ENCODE measurements at regions not wholly inside any gene's neighbourhood (a gene's known extent, or its start where the extent isn't known, plus 50 kb on each side); places are given as distances from the start of the nearest gene placed in this dataset.

- peak; percentile 89 for DNase-seq (ENCODE audit: low read depth)
- H3K4me3 ChIP-seq (ENCODE audit: low read depth, low read length) = peak overlapping the region; percentile 29; the same call in 1 of the 2 replicates
- TF ChIP-seq, protein P1, sequence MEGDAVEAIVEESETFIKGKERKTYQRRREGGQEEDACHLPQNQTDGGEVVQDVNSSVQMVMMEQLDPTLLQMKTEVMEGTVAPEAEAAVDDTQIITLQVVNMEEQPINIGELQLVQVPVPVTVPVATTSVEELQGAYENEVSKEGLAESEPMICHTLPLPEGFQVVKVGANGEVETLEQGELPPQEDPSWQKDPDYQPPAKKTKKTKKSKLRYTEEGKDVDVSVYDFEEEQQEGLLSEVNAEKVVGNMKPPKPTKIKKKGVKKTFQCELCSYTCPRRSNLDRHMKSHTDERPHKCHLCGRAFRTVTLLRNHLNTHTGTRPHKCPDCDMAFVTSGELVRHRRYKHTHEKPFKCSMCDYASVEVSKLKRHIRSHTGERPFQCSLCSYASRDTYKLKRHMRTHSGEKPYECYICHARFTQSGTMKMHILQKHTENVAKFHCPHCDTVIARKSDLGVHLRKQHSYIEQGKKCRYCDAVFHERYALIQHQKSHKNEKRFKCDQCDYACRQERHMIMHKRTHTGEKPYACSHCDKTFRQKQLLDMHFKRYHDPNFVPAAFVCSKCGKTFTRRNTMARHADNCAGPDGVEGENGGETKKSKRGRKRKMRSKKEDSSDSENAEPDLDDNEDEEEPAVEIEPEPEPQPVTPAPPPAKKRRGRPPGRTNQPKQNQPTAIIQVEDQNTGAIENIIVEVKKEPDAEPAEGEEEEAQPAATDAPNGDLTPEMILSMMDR (IDR thresholded peaks at IDR 0.05; ENCODE audit: control insufficient read depth, extremely low read depth, insufficient read depth) = no peak
Observed at GRCh38 chrX:139200793-139201192, 329.7 kb upstream of the F9 start.

- TF ChIP-seq, protein P1 (IDR thresholded peaks at IDR 0.05; ENCODE audit: control insufficient read depth, extremely low read depth, insufficient read depth) = no peak
- no peak for DNase-seq (ENCODE audit: low read depth)
- H3K4me3 ChIP-seq (ENCODE audit: low read depth, low read length) = peak overlapping the region; percentile 29
Observed at GRCh38 chrX:139200346-139200745, 330.2 kb upstream of the F9 start.

DNA sequence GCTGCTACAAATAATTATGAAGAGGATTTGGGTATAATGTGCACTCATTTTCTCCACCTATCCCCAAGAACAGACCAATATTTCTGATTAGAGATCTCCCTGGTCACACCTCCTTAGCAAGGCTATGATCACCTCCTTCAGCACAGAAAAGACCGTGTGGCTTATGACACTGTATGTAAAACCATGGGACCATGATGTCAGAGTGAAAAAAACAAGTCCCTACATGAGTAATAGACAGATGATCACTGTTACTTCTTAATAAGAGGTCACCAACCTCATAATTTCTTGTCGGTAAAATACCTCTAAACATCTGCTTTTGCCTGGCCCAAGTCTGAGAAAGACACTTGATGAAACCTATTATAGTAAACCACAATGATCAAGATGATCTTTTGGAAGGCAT, 330.6 kb upstream of the F9 start:
- TF ChIP-seq, protein P1 (IDR thresholded peaks at IDR 0.05; ENCODE audit: control insufficient read depth, extremely low read depth, insufficient read depth) = no peak
- H3K4me3 ChIP-seq (ENCODE audit: low read depth, low read length) = peak overlapping the region; percentile 29; the same call in 1 of the 2 replicates
- no peak for DNase-seq (ENCODE audit: low read depth)

DNA sequence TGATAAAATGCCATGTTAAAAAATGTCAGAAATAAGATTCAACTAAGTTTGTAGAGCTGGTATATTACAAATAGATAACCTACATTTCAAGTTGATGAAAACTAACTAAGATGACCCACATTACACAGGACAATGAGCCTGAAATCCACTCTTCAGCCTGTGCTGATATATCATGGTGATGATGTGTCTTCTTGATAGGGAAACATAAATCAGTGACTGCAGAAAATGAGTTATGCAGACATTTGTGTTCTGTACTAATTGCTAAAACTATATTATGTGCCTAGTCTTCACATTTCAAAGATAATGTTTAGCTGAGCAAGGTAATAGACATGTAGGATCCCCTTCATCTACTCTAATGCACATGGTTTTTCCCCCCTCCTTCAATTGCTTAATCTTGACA, 331.6 kb upstream of the F9 start:
- TF ChIP-seq, protein P1 (IDR thresholded peaks at IDR 0.05; ENCODE audit: control insufficient read depth, extremely low read depth, insufficient read depth) = no peak
- DNase-seq (ENCODE audit: low read depth) = no peak
- no peak overlapping the region for H3K4me3 ChIP-seq (ENCODE audit: low read depth, low read length)

- TF ChIP-seq, protein P1 (IDR thresholded peaks at IDR 0.05; ENCODE audit: control insufficient read depth, extremely low read depth, insufficient read depth) = no peak
- DNase-seq (ENCODE audit: low read depth) = no peak
- H3K4me3 ChIP-seq (ENCODE audit: low read depth, low read length) = no peak overlapping the region
Observed at GRCh38 chrX:139196890-139197289, 333.6 kb upstream of the F9 start.

- TF ChIP-seq, protein P1 (IDR thresholded peaks at IDR 0.05; ENCODE audit: control insufficient read depth, extremely low read depth, insufficient read depth) = no peak
- peak overlapping the region; percentile 45 for H3K4me3 ChIP-seq (ENCODE audit: low read depth, low read length)
- peak; percentile 52 for DNase-seq (ENCODE audit: low read depth)
Observed at GRCh38 chrX:139194571-139195280, 335.8 kb upstream of the F9 start.

Measured in LNCaP clone FGC (cell line).